ENCODE measurements at regions not wholly inside any gene's neighbourhood (a gene's known extent, or its start where the extent isn't known, plus 50 kb on each side); places are given as distances from the start of the nearest gene placed in this dataset.

DNA sequence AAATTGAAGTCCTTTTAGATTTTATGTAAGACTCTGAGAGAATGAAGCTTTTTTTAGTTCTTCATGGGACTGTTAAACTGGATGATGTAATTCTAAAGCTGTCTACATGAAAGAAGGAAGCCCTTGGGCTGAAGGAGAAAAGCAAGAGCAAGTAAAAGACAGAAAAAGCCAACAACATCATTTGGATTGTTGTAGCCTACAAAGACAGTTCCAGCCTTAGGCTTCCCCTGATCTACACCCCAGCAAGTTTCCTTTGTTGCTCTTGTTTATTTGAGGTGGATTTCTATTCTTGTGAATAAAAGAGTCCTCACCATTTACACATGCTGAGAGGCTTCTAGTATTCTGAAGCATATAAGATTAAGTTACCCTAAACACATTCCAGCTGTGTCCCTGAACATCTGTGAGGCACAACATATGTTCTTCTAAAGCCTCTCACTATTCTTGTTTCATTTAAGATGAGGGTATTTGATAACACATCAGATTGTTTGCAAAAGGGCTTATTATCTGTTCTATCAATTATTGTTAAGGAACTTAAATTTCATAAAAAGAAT is 377.8 kb downstream of the LNPK start:
- no peaks in the 10 kb centered on the region for H3K27me3 ChIP-seq
- H3K4me2 ChIP-seq, result no peak overlapping the region
- no peak overlapping the region for H3K4me3 ChIP-seq
- H3K27ac ChIP-seq, result no peak overlapping the region
- H3K9ac ChIP-seq, result no peak overlapping the region
- H4K20me1 ChIP-seq, result no peaks in the 10 kb centered on the region
- H3K9me3 ChIP-seq (replicated peaks in 1 of 11), result peaks cover 0 to 7% (median 0%) of the 10 kb centered on the region in 11 experiments; a peak in 3 of 22 replicates
- TF ChIP-seq Cebpa-rat (IDR thresholded peaks at IDR 0.05), result no peak
- H3K36me3 ChIP-seq, result no peaks in the 10 kb centered on the region
- H3K4me1 ChIP-seq, result no peaks in the 10 kb centered on the region

- no peak overlapping the region for H3K4me3 ChIP-seq
- TF ChIP-seq Cebpa-rat (IDR thresholded peaks at IDR 0.05), result no peak
- no peaks in the 10 kb centered on the region for H3K36me3 ChIP-seq
- no peaks in the 10 kb centered on the region for H3K27me3 ChIP-seq
- H3K4me2 ChIP-seq, result no peak overlapping the region
- H3K27ac ChIP-seq, result no peak overlapping the region
- H3K9me3 ChIP-seq (replicated peaks in 1 of 11), result no peaks in the 10 kb centered on the region; a peak in 3 of 22 replicates
- no peaks in the 10 kb centered on the region for H3K4me1 ChIP-seq
- no peaks in the 10 kb centered on the region for H4K20me1 ChIP-seq
- no peak overlapping the region for H3K9ac ChIP-seq
These were observed 380.2 kb downstream of the LNPK start for GRCh38 chr2:175621821-175622220.

DNA sequence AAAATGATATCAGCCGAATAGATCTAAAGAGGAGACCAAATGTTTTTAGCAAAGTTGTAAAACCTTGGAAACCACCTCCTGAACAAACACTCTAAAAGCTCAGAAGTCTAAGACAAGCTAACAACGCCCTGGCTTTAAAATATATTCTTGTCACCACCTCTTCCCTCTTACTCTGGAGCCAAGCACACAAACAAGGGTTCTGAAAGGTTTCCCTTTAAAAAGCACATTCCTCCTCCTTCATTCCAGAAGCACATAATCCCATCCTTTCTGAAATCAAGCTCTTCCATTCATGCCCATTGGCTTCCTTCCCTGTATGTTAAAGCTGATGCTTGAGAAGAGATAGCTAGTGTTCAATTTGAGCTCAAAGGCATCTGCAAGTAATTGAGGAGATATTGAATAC is 382.0 kb downstream of the LNPK start:
- Histone ChIP-seq H3K4me2 (no peak overlapping the region), H3K27me3 (no peaks in the 10 kb centered on the region), H3K9ac (no peak overlapping the region), H3K36me3 (no peaks in the 10 kb centered on the region), H3K27ac (no peak overlapping the region), H3K4me1 (no peaks in the 10 kb centered on the region), H3K9me3 (replicated peaks in 1 of 11) (no peaks in the 10 kb centered on the region; a peak in 3 of 22 replicates), H3K4me3 (no peak overlapping the region), H4K20me1 (no peaks in the 10 kb centered on the region)
- no peak for TF ChIP-seq Cebpa-rat (IDR thresholded peaks at IDR 0.05)

DNA sequence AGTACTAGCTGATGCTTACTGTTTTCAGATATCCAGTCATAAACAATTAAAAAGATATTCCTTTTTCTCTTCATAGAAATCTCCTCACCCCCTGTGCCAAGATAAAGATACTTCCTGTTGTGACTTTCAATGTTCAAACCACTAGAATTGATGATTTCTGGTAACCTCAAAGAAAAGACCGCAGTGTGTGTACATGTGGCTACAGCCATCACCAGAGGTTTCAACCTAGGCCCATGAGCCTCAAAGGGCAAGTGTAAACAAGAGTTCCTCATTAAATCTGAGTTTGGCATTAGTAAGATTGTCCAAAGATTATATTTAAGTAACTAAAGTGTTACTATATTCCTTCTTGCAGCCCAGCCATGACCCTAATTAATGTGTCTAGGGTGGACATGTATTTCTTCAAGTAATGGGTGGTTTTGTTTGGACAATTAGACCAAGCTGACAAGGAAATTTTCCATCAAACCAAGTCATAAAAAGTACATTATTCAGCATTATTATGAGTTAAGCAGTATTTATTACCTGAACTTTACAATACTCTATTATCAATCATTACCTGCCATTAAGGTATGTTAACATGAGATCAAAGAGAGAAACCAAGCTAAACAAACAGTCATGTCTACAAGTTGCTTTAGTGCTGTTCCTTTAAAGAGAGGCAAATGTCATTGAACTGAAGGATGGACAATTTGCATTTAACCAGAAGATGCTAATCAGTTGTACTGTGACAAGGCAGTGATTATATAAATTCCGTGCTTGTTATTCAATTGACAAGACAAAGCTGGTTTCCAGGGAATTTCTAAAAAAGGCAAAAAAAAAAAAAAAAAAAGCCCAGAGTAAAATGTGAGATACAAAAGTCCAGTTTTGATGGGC is 382.7 kb downstream of the LNPK start:
- H3K27me3 ChIP-seq, result no peaks in the 10 kb centered on the region
- H3K4me1 ChIP-seq, result no peaks in the 10 kb centered on the region
- no peak overlapping the region for H3K4me2 ChIP-seq
- H3K4me3 ChIP-seq, result no peak overlapping the region
- no peaks in the 10 kb centered on the region for H4K20me1 ChIP-seq
- no peak overlapping the region for H3K9ac ChIP-seq
- no peak overlapping the region for H3K27ac ChIP-seq
- no peaks in the 10 kb centered on the region; a peak in 3 of 22 replicates for H3K9me3 ChIP-seq (replicated peaks in 1 of 11)
- H3K36me3 ChIP-seq, result no peaks in the 10 kb centered on the region
- no peak for TF ChIP-seq Cebpa-rat (IDR thresholded peaks at IDR 0.05)

- H3K27me3 ChIP-seq, result no peaks in the 10 kb centered on the region
- H3K27ac ChIP-seq, result no peak overlapping the region
- H4K20me1 ChIP-seq, result no peaks in the 10 kb centered on the region
- no peak overlapping the region for H3K9ac ChIP-seq
- H3K36me3 ChIP-seq, result no peaks in the 10 kb centered on the region
- H3K4me1 ChIP-seq, result peaks cover 0 to 3% (median 0%) of the 10 kb centered on the region in 10 experiments; a peak in 1 of 20 replicates
- H3K4me3 ChIP-seq, result no peak overlapping the region
- H3K4me2 ChIP-seq, result no peak overlapping the region
- H3K9me3 ChIP-seq (replicated peaks in 1 of 11), result no peaks in the 10 kb centered on the region; a peak in 3 of 22 replicates
- no peak for TF ChIP-seq Cebpa-rat (IDR thresholded peaks at IDR 0.05)
These were observed 389.8 kb downstream of the LNPK start for GRCh38 chr2:175612280-175612679.

- Histone ChIP-seq H3K27me3 (no peaks in the 10 kb centered on the region), H3K27ac (no peak overlapping the region), H3K36me3 (no peaks in the 10 kb centered on the region), H3K9ac (no peak overlapping the region), H4K20me1 (no peaks in the 10 kb centered on the region), H3K4me2 (no peak overlapping the region), H3K9me3 (replicated peaks in 1 of 11) (no peaks in the 10 kb centered on the region), H3K4me3 (no peak overlapping the region), H3K4me1 (peaks cover 0 to 3% (median 0%) of the 10 kb centered on the region in 10 experiments; a peak in 1 of 20 replicates)
- no peak for TF ChIP-seq Cebpa-rat (IDR thresholded peaks at IDR 0.05)
These were observed 395.8 kb downstream of the LNPK start for GRCh38 chr2:175606010-175606841.

DNA sequence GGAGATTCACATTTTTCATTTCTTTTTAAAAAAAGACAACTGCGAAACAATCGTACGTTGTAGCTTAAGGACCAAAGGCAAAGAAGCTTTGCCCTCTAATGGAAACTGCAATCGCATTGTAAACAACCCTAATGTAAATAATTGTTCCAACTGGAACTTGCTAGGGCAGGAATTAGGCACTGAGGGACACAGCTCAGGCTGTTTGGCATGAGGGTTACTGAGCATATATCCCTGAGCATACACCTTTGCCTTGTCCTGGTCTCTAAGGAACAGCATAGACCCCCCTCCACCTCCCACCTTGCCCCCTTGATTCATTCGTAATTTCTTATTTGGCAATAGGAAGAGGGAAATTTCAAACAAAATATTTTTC is 396.4 kb downstream of the LNPK start:
- no peaks in the 10 kb centered on the region; a peak in 1 of 20 replicates for H3K4me1 ChIP-seq
- H4K20me1 ChIP-seq, result no peaks in the 10 kb centered on the region
- H3K4me2 ChIP-seq, result no peak overlapping the region
- H3K27ac ChIP-seq, result no peak overlapping the region
- H3K4me3 ChIP-seq, result no peak overlapping the region
- H3K27me3 ChIP-seq, result no peaks in the 10 kb centered on the region
- H3K36me3 ChIP-seq, result no peaks in the 10 kb centered on the region
- H3K9me3 ChIP-seq (replicated peaks in 1 of 11), result no peaks in the 10 kb centered on the region
- no peak overlapping the region for H3K9ac ChIP-seq
- no peak for TF ChIP-seq Cebpa-rat (IDR thresholded peaks at IDR 0.05)

DNA sequence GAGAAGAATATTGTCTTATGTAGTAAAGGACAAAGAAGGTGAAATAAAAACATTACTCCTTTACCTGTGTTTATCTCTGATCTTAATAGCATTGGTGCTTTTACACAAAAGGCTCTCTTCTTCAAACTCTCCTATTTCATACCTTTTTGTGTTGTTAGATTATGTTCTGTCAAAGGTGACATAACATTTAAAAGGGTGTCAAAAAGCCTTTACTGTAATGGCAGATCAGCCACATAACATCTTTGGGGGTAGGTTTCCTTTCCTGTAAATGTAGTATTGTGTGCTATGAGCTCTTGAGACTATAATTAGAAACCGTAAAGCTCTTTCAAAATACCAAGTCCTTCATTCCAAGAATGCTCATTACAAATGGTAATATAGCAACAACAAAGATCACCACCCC is 400.1 kb downstream of the LNPK start:
- no peak overlapping the region for H3K9ac ChIP-seq
- no peak overlapping the region for H3K4me3 ChIP-seq
- no peaks in the 10 kb centered on the region for H4K20me1 ChIP-seq
- no peak for TF ChIP-seq Cebpa-rat (IDR thresholded peaks at IDR 0.05)
- no peaks in the 10 kb centered on the region for H3K27me3 ChIP-seq
- no peak overlapping the region for H3K4me2 ChIP-seq
- H3K9me3 ChIP-seq (replicated peaks in 1 of 11), result no peaks in the 10 kb centered on the region
- no peak overlapping the region for H3K27ac ChIP-seq
- no peaks in the 10 kb centered on the region for H3K36me3 ChIP-seq
- H3K4me1 ChIP-seq, result peaks cover 0 to 5% (median 0%) of the 10 kb centered on the region in 10 experiments; a peak in 3 of 20 replicates

Data from BLaER1 treated with 17β-estradiol and CSF1 and Interleukin-3, amounts not matched to agents 10 nM and 100 nM (cell line).